Midbrain (tissue), 1 donor: ENCODE measurements at regions not wholly inside any gene's neighbourhood (a gene's known extent, or its start where the extent isn't known, plus 50 kb on each side); places are given as distances from the start of the nearest gene placed in this dataset.

Experiments used
- DNase-seq: peaks from one replicate; lab custom pipeline; 2025; lab: John Stamatoyannopoulos, UW

DNA sequence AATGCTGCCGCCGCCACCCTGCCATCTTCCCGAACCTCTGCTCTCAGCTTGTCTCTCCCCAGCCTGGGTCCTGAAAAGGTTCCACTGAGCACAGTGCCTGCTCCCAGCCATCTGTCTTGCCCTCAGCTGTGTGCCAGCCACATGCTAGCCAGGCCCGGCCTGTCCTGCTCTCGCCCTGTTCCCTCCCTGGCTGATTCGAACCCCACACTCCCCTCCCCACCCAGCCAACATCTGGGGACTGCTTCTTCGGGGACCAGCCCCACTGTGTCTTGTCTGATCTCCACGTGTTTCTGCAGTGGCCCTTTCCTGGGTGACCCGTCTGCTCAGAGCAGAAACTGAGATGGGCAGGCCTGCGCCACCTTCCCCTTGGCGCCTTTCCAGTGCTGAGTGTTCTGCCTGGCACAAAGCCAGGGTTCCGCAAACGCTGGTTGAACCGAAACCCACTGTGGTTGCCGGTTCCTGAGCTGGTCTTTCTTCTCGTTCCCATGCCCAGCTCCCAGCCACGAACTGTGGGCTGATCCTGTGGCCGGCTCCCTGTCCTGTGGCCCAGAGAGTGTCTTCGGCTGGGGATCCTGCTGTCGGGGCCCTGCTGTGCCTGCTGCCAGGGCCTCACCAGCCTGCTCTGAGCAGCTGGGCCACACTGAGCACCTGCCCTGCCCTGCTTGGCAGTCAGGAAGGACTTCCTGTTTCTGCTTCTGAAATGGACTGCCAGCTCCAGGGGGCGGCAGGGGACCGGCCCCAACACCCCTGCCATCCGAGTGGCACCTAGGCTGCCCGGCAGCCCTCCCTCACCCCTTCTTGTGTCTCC is 62.7 kb upstream of the KLF13 start:
- no peak for DNase-seq

DNA sequence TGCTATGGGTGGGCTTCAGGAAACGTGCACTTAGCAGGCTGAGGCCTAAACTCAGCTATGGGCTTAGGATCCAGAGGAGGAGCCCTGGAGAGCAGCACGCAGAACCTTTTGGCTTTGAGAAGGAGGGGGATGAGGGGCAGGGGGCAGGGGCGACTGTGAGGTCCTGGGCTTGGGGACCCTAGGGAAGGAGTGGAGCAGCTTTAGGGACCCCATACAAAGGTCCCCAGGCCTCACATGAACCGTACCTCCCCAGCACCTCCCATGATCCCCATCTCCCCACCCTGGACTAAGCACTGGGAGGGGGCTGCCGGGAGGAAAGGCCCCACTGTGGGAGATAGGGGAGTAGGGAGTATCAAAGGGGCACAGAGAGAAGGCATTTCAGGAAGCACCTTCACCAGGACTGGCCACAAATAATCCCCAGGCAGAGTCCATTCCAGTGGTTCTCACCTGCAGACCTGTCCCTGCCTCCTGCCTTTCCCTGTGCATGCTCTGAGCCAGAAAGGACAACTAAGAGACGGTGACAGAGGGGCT is 62.0 kb upstream of the KLF13 start:
- no peak for DNase-seq

DNA sequence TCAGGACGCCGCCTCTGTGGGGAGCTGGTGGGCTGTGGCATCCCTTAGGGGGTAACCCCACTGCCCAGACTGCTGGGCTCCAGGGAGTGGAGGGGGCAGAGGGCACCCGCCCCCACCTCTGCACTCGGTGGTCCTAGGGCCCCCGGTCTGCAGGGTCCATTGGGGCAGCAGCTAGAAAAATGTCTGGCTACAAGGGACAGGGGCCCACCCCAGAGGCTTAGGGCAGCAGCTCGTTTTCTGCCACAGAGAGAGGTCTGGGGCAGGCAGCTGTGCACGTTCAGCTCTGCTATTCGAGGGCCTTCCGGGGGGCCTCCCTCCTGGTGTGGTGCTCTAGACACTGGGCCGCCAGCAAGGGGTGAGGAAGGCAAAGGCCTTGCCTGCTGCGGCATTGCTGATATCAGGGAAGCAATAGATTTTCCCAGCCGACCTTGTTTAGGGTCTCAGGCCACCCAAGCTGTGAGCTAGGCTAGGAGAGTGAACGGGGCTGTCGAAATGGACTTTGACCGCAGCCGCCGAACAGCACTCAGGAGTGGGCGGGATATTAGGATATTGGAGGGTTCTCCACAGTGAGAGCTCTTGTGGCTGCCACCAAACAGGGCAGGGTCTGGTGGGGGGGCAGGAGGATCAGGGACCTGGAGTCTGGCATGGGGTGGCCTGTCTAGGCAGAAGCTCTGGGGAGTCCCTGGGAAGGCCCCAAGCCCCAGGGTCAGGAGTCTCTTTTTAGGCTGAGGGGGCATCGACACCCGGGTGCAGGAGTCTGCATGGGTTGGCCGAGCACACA is 61.4 kb upstream of the KLF13 start:
- DNase-seq = no peak

DNA sequence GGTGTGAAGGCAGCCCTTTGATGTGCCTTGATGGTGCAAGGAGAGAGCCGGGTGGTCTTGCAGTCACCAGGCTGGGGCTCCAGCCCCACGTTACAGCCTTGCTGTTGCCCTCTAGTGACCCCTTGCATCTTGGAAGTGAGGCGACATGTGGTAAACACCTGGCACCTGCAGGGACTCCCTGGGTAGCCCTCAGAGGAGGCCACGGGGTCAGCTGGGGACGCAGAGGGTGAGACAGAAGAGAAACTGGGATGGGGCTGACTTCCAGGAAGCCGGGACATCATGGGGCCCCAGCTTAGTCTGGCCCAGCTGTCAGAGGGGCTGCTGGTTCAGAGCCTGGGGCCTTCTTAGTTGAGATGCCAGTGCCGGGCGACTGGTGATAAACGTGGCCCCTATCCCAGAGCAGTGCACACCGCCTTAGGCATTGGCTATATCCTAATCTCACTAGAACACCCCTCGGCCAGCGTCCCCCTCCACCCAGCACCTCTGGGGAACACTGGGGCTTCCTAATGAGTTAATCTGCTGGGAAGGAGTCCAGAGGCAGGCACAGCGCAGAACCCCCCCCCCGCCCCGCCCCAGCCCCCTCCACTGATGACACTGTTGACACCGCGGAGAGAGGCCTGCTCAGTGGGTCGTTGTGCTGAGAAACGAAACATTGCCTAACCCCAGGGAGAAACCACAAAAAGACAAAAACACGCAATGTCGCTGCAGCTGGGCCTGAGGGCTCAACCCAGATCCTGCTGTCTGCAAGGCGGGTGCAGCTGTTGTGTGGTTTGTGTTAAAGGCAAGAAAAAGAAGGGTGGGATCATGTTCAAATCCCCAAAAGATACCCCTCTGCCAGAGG is 60.5 kb upstream of the KLF13 start:
- no peak for DNase-seq

DNA sequence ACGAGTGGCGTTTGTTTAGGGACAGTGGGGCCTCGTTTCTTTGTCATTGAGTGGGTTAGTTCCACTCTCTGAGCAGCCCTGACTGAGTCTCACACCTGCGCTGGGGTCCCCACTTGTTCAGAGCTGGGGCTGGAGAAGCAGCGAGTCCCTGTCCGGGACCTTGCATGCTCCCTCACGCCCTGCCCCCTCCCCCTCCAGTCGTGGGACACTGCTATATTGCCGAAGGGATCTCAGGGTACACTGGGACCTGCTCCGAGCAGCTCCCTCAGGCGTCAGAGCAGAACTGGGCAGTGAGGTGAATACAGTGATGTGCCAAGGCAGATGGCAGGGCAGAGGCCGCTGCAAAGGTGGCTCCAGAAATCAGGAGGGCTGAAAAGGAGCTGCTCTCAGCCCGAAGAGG is 59.9 kb upstream of the KLF13 start:
- DNase-seq = no peak

DNA sequence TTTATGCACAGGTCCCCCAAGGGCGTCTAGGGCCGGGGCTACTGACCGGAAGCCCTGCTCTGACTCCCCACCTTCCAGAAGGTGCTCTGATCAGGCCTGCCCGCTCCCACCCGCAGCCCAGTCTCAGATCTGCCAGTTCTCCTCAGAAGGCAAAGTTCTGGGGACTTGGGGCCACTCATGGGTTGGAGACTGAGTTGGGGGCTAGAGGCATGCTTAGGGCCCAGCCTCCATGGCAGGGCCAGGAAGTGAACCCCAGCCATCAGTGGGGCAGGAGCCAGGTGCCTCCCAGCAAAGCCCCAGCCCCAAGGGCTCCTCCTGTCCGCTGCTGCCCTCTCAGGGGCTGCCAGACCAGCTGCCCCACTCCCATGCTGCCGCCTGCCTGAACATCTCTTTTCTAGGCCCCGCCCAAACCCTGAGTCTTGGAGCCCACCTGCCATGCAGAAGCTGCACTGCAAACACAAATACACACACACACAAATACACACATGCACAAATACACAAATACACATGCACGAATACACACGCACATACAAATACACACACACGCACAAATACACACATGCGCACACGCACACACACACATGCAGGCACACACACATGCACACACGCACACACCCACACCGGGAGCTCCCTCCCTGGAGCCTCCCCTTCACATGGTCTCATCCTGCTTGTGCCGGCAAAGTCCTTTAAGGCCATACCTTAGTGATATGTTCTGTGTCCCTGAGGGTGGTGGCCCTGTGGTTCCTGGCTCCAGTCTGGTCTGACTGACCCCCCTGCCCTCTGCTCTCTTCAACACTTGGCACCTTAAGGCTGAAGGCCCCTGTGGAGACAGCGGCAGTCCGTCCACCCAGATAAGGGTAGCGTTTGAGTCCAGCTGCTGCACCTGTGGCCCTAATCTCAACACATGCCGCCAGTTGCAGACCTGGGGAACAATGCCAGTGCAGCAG is 59.2 kb upstream of the KLF13 start:
- DNase-seq = no peak

DNA sequence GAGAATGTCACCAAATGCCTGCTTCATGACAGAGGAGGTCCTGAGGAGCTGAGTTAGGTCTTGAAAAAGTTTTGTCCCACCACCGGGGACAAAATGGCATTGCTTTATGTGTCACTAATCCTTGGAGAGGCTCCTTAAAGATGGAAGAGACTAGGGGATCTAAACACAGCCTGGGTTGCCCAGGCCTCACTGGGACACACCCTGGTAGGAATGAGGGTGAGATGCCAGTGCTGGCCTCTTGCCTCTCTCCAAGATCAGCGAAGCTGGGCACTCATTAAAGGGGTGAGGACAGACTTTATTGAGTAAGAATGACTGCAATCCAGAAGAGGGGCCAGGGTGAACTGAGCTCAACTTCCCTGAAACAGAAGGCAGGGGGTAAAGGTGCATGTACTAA is 58.5 kb upstream of the KLF13 start:
- no peak for DNase-seq

DNA sequence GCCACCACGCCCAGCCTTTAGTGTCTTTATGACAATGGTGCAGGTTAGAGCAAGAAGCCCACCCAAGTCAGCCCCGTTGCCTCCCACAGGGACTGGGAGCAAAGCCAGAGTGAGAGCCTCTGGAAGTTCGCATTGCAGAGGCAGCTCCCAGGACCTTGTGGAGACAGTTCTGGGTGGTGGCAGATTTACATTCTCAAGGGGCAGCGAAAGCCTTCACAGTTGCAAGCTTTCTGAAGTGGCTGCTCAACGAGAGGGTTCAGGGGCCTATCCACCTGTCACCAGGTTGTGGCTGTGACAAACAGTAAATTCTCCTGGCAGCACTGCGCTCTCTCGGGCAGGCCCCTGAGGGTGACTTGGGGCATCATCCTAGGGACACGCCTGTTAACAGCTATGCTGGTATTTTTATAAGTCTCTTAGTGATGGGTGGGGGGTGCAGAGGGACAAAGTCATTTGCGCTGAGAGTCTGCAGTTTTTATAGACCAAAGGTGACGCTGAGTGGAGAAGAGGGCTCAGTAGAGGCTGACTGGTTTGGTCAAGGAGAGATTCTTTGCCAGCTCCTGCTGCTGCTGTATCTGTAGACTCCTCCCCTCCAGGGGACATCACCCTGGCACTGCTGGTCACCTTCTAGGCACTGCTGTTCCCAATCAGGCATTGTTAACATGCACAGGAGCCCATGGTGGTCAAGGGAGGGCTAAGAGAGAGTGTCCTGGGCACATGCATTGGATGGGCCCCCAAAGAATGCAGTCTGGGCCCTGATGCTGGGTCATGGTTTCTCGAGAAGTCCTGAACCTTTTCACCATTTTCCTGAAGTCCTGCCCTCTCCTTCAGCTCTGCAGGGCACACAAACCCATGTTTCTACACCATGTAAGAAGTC is 57.5 kb upstream of the KLF13 start:
- no peak for DNase-seq

DNA sequence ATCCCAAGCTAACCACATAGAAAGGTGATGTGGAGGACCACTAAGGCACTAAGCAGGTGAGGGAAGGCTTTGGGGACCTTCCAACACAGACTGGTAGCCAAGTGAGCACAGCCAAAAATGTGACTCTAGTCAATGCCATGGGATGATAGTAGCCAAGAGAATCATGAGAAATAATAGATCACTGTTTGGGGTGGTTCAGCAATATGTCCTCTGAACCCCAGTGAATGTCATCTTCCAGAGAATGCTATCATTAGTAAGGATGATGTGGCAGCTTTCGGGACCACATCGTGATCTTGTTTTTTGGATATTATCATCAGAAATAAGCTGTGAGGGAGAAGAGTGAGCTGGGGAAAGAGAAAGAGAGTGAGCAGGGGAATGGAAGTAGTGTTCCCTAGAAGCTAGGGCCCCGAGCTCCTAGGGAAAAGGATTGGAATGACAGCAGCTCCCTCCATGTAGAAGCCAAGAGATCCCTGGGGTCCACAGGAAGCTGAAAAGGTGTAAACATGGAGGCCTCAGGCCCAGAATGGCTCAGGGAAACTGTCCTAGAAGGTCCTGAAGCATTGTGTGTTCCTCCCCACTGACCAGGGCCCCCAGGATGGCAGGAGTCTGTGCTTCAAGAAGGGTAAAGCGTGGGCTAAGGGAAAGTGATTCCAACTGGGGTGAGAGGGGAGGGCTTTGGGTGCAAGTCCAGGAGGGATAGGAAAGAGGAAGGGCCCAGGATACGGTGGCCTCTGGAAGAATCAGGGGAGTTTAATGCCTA is 56.6 kb upstream of the KLF13 start:
- no peak for DNase-seq

DNA sequence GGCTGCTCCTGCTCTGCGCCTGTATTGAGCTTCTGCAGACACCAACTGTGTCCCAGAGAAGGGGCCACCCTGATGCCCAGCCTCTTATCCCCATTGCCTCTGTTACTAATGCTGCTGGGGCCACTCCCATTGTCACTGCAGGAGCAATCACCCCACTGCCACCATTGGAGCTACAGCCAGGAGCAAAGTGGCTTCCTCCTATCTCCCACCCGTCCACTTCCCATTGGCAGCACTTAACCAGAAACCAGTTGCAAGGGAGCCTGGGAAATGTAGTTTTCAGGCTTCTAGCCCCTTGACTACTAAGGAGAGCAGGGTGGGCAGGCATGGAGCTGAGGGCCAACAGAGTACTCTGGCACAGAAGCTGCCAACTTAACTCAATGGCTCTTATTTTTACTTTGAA is 55.9 kb upstream of the KLF13 start:
- DNase-seq = no peak

DNA sequence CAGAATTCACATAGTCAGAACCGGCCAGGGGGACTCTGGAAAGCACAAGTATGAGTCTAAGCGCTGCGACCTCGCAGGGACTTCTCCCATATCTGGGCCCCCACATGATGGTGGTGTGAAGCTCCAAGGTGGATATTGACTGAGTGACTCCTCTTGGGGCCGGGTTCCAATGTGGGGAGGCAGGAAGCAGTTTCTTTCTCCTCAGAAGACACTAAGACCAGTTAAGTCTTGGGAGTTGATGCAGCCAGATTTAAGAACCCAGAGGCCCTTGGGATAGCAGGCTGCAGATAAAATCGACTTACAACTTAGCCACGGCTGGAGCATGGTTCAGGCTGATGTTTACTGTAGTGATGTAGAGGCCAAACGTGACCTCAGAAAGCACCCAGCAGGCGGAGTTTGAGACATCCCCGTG is 55.4 kb upstream of the KLF13 start:
- DNase-seq = no peak

DNA sequence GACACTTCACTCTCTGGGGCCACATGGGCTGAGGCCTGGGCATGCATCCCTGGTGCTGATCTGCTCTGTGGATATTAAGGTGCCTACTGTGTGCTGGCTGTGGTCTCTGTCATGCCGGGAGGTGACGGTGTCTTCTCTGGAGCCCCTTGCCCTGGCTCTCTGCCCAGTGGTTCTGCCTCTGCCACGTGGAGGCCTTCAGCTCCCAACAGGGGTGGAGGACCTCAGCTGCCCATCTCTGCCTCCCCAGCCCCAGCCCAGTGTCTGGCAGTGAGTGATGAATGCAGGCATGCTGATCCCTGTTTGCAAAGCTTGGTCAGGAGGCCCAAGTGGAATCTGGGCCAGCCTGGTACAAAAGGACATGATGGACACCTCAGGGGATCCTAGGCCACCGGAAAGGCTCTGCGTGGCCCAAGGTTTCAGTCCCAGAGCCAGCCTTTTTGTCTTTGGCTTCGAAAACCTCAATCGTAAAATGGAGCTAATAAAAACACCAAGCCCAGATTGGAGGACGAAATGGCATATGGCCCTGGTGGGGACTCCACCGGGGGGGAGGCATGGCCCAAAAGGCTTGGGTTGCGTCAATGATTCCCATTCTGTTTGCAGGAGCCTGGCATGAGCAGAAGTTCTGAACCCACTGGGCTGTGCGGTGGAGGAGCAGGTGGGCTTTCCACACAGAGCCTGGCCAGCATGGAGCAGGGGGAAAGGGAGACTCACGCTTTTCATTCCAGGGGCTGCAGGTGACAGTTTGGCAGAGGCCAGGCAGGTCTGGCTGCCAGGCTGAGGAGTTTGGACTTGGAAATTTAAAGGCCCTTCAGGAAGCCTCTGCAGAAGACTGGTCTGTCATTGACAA is 54.7 kb upstream of the KLF13 start:
- no peak for DNase-seq

DNA sequence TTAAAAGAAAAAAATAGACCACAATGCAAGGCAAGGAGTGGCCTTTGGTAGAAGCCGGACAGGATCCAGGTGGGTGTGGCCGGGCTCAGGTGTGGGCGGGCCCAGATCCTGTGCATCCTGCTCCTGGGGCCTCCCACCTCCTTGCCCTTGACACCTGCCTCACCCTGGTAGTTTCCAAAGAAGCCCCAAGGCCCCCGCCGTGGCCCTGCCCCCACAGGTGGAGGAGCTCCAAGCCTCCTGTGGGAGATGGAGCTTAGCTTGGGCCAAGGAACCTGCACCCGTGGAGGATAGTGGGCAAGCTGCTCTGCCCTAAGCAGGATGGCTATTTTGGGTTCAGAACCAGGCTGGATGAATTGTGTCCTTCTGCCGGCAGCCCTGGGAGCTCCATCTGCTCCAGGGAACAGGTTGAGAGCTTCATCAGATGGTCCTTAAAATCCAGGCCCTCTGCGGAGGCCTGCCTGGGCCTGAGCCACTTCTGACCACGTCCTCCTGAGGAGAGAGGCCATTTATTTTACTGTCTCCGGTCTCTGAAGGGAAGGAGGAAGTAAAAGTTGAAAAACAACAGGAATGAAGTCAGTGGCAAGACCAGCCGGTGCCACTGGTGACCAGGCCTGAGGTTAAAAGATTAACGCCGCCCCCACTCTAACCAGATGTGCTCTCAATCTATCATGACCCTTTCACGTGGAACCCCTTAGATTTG is 53.9 kb upstream of the KLF13 start:
- DNase-seq = no peak

DNA sequence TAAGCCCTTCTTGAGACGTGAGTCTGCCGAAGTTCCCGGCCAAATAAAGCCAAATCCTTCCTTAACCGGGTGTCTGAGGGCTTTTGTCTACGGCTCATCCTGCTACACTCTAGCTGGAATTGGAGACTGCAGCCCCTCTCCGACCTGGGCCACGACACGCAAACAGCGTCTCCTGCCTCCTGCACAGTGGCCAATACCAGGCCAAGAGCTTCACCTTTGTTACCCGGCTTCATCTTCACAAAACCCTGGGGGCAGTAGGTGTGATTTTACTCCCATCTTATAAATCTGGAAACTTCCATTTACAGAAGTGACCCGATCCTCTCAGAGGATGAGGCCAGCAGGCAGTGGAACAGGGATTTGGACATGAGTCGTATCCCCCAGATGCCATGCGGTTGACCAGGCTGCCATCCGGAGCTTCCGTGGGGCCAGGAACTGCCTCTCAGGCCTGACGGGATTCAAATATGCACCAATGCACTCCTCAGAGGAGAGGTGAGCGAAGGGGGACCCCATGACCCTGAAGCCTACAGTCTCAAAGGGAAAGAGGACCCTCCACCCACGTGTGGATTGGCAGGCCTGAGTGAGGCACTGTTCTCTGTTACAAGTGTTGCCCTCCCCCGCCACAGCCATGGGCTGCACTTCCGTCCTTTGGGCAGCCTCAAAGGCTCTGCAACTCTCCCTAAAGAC is 53.2 kb upstream of the KLF13 start:
- DNase-seq = no peak

DNA sequence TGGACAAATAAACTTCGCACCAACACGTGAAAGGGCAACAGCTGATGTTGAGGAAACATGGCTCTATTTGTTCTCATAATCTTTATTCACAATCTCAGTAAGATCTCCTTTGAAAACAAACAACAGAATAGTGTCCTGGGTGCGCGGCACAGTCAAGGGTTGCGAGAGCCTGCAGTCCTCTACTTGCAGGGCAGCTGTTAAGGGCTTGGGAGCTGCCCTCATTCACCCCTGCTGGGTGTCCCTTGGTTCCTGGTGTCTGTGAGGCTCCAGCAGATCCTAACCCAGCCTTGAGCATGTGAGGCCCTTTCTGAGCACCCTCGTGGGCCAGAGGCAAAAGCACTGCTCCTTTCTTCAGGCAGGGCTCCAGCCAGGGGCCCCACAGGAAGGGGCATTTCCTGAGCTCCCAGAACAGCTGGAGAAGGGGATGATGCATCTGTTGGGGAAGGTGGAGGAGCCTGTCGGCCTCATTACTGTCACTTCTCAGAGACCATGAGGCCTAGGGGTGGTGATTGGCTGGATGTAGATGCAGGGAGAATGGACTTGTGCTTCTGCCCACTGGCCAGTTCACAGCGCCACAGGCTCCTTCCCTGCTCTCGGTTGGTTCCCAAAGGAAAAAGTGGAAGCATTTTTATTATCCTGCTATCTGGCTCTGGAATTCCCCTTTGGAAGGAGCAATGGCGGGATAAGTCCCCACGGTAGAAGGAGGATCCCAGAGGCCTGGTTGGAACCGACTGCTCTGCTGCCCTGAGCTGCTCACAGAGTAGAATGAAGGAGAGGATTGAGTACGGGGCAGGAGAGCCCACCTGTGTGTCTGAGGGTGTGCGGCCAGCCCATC is 51.9 kb upstream of the KLF13 start:
- DNase-seq = no peak
